Right renal pelvis (tissue), 4 donors: ENCODE measurements at regions not wholly inside any gene's neighbourhood (a gene's known extent, or its start where the extent isn't known, plus 50 kb on each side); places are given as distances from the start of the nearest gene placed in this dataset.

Source experiments
- DNase-seq, 4 donors: peaks; one replicate each; pipeline ENCODE4 v3.0.0-alpha.2; 2013; ENCODE audit warnings: low read depth in 4 of 4, low spot score in 3 of 4, missing footprints in 1 of 4

DNA sequence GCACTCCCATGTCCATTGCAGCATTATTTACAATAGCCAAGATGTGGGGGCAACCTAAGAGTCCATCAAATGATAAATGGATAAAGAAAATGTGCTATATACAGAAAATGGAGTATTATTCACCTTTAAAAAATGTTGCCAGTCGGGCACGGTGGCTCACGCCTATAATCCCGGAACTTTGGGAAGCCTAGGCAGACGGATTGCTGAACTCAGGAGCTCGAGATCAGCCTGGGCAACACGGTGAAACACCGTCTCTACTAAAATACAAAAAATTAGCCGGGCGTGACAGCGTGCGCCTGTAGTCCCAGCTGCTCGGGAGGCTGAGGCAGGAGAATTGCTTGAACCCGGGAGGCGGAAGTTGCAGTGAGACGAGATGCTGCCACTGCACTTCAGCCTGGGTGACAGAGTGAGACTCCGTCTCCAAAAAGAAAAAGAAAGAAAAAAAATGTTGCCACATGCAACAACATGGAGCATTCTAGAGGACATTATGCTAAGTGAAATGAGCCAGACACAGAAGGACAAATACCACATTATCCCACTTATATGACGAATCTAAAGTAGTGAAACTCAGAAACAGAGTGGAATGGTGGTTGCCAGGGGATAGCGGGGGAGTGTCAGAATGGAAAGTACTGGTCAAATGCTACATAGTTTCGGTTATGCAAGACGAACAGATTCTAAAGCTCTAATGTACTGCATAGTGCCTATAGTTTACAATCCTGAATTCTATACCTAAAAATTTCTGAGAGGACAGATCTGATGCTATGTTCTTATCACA lies 1385.6 kb upstream of the TMEFF2 start:
- no peak for DNase-seq

DNA sequence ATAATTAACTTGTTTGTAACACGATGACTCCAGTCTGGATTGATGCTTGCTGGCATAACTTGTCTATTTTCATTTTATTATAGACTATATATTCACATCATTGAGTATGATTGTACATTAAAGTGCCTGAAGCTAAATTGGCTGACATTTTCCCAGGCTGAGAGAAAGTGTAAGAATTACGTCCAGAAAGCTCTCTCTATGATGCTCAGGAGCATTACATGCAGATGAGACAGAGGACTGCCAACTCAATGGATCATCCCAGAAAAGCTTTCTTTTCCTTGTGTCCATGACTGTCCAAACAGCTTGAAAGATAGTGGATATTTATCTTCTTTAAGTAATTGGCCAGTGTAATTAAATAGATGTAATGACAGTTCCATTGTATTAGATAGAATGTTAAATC lies 1372.2 kb upstream of the TMEFF2 start:
- no peak for DNase-seq

DNA sequence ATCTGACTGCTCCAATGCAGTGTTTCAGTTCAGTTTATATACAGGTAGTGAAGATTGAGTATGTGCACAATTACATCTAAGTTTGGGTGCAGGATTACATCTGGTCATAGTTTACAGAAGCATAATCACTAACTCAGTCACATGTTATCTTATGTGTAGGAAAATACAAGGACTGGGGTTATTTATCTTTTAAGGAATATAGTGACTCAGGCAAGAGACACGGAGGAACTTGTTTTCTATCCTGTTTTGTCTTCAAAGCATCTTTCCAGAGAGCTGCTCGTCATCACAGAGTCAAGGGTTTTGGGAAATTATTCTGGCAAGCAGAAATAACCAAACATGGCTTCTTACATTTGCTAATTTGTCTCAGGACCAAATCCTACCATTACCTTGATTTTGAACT lies 1371.5 kb upstream of the TMEFF2 start:
- no peak for DNase-seq

DNA sequence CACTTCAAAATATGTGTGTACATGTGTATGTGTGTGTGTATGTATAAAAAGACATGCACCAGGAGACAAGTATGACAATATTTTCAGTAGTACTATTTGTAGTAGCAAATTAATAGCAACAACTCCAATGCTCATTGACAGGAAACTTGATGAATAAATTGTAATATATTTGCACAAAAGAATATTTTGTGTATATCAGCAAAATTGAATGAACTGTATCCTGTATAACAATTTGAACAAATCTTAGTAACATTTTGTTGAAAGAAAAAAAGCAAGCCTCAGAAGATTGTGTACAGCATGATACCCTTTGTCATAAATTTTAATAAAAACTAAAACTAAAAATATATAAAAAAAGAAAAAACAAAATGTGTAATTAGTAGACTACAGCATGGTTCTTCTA lies 1367.3 kb upstream of the TMEFF2 start:
- DNase-seq: no peak

DNA sequence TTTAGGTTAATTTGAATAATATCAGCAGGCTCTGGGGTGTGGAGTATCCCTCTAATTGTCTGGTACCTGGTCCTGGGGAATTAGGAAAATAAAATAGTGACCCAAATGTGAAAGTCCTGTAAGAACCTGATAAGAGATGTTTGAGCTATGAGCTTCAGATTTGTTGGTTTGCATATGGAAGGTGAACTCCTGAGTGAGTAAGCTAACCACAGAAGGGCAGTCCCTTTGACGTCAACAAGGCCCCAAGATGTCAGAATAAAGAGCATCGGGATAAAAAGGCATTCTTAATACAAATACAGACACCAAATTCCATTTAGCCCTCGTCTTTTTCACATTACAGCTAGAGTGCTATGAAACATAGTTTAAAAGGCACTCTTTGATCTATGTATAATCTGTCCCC lies 1366.3 kb upstream of the TMEFF2 start:
- DNase-seq: no peak

DNA sequence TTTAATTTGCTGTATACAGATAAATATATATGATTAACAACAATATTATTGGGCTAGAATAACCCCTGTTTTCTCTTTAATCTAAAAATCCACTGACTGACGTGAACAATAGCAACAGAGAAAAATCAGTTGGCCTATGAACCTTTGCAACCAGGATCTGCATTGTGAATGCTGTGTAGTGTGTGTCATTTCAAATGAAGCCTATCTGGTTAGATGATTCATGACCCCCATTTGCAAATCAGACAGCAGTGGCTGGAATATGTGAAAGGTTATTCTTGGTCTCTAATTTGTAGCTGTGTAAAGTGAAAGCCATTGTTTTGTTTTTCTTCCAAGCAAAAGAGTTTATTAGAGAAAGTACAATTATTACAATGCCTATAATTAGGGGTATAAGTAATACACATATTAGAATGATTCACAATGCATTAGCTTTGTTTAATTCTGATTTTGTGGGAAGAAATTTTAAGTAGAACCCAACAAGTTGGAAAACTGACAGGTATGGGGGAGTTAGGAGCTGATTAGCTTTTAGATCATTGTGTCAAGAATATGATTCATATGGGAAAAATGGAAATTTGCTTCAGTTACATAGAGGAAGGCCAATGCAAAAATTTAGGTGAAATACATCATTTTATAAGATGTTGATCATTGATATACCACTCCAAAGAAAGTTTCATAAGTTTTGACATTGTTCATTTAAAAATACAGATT lies 1362.2 kb upstream of the TMEFF2 start:
- no peak for DNase-seq

DNA sequence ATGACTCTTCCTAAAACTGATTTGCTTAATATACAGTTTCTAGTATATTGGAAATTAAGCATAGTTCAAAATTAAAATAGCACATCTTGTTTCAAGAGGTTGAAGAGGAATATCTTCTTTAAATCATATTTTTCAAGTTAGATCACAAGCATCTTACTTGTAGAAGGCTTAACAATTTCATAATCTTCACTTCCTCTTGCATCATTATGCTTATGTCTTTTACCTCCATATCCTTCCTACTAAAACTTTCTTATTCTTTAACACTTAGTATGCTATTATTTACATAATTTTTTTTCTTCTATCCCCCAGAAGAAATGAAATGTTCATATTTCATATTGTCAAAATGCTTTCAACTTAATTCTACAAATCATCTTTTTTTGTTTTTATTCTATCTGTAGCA lies 1354.9 kb upstream of the TMEFF2 start:
- no peak for DNase-seq

DNA sequence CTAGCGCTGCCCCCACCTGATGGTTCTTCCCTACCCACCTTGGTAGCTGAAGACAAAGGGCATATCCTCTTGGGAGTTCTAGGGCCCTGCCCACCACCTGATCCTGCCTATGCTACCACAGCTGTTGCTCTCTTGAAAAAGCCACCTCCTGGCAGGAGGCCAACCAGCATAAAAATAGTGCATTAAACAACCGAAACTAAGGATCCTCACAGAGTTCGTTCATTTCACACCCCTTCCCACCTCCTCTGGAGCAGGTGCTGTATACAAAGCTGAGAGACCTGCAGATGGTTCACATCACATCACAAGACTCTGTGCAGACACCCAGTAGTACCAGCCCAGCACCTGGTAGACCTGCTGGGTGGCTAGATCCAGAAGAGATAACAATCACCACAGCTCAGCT lies 1348.0 kb upstream of the TMEFF2 start:
- no peak for DNase-seq

DNA sequence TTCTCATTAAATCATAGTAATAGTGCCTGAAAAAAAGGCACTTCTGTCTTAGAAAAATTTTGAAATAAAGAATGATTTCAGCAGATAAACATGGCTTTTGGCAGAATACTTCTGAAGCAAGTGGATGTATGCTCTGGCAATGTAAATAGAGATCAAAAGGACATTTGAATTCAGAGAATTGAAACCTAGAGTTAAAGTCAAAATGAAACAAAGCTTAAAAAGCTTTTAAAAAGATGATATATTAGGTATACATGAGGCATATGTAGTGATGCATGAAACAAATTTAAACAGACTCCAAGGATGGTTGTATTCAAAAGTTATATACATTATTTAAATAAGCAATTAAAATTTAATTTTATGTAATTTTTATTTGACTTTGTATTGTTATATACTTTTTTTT lies 1344.5 kb upstream of the TMEFF2 start:
- no peak for DNase-seq

DNA sequence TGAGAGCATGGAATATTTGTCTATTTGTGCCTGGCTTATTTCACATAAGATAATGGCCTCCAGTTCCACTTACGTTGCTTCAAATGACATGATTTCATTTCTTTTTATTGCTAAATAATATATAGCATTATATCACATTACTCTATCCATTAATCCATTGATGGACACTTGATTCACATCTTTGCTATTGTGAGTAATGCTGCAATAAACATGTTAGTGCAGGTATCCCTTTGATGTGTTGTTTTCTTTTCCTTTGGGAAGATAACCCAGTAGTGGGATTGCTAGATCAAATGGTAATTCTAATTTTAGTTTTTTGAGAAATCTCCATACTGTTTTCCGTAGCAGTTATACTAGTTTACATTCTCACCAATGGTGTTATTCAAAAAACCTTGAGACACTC lies 1343.3 kb upstream of the TMEFF2 start:
- DNase-seq: no peak

DNA sequence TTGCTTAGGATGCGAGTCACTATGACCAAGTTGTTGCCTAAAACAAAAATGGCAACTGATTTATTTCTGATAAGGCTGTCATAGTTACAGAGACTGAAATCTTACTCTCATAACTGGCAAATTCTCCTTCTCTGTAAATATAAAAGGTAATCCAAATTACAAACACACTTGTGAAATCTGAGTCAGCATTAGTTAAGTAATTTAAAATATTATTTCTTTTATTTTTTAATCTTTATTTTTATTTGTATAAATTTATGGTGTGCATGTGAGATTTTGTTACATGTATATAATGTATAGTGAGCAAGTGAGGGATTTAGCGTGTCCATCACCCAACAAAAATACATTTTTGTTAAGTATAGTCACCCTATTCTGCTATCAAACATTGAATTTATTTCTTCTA lies 1342.8 kb upstream of the TMEFF2 start:
- no peak for DNase-seq

DNA sequence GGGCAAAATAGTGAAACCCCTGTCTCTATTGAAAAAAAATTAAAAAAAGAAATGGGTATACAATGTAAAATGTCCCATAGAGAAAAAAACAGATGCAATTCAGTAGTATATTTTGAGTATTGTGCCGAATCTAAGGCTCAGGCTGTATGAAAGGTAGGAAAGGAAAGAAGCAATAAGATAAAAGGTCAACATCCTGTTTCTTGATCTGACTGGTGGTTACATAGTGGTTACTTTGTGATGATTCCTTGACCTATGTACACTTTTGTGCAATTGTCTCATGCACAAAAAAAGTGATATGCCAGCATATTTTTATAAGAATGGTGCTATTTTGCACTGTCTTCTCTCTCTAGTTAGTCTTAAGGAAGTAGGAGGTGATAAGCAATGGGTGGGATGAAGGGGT lies 1333.7 kb upstream of the TMEFF2 start:
- no peak for DNase-seq

DNA sequence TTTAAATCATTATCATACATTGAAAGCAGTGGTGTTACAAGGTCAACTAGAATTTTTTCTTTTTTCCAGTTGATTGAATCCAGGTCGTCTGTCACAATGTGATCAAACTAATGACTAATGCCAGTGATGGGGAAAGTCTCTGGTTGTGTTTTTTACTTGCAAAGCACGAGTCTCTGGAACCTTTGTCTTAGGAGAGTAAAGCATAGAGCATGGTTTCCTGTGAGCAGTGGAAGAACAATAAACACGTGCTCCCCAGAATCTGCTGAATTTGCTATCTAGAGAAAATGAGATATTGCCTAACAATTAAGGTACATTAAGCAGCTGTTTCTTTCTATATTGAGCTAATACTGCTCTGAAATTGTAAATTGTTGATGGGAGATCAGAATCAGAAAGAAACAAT lies 1332.4 kb upstream of the TMEFF2 start:
- DNase-seq: no peak

DNA sequence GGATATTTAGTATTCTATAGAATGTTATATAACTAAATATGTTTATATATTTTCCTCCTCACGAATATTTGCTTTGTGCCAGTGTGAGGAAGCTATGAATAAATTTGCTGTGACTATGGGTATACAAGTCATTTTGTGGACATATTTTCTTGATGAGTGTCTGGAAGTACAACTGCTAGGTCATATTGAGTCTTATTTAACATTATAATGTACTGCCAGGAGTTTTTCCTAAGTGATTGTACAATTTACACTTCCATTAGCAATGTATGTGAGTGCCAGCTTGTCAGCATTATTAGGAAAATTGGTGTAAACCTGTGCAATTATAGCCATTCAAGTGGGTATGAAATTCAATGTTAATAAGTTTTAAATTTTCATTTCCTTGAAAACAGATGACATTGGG lies 1328.9 kb upstream of the TMEFF2 start:
- DNase-seq: no peak

DNA sequence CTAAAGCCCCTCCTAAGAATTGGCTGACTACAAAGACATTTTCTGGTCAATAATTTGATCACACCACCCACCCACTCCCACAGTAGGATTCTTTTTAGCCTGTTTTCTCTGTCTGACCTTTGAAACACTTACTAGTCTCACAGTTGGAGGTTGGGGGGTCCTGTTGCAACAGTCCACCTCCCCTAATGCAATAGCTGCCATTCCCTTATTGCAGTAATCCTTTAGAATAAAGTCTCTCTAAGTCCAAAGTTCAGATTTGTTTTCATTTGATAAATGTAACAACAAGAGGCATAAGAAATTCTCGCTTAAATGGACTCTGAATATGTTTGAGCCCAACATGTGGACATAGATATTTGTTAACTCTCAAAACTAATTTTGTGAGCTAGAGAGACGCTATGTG lies 1326.8 kb upstream of the TMEFF2 start:
- no peak for DNase-seq

DNA sequence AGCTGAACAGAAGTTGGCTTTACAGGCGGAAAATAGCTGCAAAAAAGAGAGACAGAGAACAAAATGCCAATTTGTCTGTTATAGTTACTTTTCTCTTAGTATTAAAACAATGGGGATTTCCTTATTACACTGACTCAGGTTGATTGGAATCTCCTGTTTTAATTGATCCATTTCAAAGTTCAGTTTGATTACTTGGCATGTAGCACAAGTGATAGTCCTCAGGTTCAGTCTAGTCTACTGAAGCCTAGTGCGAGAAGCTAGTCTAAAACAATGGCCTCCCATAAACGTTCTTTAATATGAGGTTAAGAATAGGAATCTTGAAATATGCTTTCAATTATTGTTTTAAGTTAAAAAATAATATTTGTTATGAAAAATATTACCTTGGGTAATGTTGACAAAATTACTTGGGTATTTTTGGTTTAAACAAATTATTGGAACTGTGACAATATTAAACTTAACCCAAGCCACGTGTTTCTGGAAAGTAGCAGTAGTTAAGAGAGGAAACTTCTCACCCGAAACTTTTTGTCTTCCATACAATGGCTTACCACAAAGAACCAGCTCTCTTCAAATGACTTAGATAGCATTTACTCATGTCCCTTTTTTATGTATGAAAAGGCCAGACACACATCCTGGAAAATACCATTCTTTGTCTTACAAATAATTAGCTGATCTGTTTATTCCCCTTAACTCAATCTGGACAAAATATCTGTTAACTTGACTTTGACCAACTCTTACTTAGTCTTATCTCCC lies 1326.2 kb upstream of the TMEFF2 start:
- DNase-seq: no peak

DNA sequence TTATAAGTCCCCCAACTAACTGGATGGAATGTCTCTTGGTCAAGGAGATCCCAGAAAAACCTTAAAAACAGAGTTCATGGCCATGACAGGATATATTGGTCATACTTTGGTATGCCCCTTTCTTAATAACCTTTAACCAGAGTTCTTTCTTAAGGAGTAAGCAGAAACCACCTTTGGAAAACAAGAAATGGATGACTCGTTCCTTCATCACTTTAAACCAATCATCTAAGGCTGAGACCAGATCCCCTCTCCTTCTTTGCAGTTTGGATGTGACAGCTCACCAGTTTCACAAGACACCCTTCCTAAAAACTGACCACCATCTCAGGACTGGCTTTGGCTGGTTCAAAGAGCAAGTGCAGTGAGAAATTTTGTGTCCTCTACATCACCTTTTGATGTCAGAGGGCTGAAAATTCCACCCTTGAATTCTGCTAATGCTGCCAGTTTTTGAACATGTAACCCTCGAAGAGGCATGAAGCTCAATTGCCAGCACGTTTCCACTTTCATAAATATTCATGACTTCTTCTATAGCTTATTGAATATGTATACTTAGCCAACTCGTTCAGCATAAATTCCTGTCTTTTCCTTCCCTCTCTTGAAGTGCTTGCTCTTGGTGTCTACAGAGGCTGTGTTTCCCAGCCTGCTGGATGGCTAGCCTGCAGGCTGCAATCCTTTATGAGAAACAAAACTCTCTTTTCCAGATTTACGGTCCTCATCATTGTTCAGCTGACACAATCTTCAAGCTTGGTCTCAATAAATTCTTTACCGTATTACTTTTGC lies 1323.5 kb upstream of the TMEFF2 start:
- no peak for DNase-seq

DNA sequence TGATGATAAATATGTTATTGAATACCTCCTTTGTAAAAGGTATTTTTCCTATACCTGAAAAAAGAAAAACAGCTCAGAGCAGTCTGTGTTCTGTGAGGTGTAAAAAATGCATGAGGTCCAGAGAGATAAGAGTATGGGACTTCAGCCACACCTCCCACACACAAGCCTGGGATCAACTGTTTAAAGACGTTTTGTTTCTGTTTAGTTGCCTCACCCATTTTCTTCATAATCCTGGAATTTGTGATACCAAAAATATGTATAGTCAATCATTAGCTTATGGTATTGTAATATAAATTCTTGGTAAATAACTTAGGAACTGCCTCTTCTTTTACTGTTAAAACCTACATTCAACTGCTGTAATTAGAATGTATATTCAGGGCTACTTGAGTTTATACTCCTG lies 1322.9 kb upstream of the TMEFF2 start:
- no peak for DNase-seq

DNA sequence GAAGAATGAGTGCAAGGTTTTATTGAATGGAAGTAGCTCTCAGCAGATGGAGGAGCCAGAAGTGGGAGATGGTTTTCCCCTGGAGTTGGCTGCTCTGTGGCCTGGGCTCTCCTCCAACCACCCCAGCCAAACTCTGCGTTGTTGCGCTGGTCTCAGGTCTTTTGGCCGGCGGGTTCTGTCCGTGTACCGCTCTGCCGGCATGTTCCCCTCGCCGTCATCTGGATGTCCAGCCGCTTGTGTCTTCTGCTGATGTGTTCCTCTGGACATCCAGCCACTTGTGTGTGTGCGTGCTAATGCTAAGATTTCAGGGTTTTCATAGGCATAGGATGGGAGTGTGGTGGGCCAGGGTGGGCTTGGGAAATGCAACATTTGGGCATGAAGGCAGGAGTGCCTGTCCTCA lies 1311.3 kb upstream of the TMEFF2 start:
- no peak for DNase-seq

DNA sequence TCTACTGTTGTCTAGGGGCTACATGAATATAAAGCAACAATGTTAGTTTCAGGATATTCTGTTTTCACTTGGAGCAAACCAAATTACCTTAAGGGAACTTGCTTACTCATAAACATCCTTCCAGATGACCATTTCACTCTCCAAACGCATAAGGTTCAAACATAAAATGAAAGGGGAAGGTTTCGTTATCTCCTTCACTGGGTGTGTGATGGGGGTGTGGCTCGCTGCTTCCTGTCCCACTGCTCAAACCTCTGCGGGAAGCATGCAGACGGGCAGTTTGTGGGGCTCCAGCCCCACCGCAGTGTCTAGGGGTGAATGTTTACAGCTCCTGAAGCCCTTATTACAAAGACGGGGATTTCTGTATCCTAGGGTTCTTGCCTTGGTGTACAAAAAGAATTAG lies 1310.9 kb upstream of the TMEFF2 start:
- DNase-seq: no peak
